C4-2B (cell line): ENCODE measurements at regions not wholly inside any gene's neighbourhood (a gene's known extent, or its start where the extent isn't known, plus 50 kb on each side); places are given as distances from the start of the nearest gene placed in this dataset.

Source experiments
- H3K27ac ChIP-seq: fragments of 450-650 bp; 2 replicates; pipeline ENCODE4 v1.5.1; 2017
- ZFX ChIP-seq: fragments of 450-650 bp; IDR thresholded peaks from 2 replicates; pipeline ENCODE4 v1.6.1; 2017
- TF ChIP-seq, protein P1 (sequence below): fragments of 450-650 bp; conservative IDR thresholded peaks from 2 replicates; pipeline ENCODE4 v1.5.1; 2017; ENCODE audit warnings: mild to moderate bottlenecking

DNA sequence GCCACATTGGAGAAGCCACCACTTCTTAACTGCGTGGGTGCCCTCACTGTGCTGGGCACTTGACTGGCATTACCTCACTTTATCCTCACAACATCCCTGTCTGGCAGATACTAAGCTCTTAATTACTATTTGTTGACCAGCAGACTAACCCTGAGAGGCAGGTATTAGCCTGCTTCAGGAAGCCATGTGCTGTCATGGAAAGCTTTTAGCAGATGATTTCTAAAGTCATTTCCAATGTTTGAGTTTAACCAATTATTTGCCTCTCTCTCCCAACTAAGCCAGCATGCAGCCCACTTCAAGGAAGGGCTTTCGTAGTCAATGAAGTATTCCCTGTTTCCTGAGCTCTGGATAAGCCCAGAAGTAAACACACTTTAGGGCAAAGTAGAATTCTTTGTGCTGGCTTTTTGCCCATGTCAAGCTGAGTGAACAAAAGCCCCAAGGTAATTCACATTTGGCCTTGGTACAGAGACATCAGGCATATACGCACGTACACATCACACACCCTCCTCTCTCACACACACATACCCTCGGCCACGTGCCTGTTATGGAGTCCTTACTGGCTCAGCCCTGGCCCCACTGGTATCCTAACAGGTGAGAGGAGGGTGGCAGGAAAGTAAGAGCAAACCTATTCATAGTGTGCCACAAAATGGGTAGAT lies 108.6 kb downstream of the C1D start:
- H3K27ac ChIP-seq = no peak overlapping the region
- TF ChIP-seq, protein P1, sequence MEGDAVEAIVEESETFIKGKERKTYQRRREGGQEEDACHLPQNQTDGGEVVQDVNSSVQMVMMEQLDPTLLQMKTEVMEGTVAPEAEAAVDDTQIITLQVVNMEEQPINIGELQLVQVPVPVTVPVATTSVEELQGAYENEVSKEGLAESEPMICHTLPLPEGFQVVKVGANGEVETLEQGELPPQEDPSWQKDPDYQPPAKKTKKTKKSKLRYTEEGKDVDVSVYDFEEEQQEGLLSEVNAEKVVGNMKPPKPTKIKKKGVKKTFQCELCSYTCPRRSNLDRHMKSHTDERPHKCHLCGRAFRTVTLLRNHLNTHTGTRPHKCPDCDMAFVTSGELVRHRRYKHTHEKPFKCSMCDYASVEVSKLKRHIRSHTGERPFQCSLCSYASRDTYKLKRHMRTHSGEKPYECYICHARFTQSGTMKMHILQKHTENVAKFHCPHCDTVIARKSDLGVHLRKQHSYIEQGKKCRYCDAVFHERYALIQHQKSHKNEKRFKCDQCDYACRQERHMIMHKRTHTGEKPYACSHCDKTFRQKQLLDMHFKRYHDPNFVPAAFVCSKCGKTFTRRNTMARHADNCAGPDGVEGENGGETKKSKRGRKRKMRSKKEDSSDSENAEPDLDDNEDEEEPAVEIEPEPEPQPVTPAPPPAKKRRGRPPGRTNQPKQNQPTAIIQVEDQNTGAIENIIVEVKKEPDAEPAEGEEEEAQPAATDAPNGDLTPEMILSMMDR = no peak
- no peak for TF ChIP-seq ZFX

DNA sequence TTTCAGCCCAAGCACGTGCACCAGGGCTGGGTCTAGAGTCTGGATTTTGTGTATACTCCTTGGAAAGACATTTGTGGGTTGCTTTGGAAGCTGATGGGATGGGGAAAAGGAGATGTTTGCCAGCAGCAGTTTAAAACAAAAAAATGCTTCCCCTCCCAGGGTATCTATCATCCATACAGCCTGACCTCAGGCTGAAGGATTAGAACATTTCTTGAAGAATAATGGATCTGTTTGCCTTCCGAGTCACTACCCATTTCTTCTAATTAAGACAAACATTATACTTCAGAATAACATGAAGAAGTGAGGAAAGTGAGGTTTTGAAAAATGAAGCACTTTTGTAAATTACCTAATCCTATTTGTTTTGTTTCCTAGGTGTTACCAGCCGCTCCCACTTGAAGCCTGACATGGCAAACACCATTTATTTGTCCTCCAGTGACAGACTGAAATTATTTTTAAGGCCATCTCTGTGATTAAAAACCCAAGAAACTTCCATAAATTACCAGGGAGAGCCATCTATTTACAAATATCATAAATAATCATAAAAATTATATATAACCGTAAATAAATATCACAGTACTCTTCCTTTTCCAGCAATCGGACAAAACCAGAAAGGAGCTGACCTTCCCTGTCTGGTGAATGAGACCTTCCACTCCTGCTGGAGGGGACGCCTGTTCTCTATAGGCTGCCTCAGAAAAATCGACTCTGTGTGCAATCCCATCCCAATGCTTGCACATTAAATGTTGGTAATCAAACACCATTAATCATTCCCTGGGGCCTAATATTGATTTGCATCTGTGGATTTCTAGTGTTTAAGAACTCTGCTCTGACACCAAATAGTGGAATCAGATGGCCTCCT lies 106.8 kb downstream of the C1D start:
- H3K27ac ChIP-seq = no peak overlapping the region
- TF ChIP-seq ZFX = no peak
- TF ChIP-seq, protein P1 = no peak

DNA sequence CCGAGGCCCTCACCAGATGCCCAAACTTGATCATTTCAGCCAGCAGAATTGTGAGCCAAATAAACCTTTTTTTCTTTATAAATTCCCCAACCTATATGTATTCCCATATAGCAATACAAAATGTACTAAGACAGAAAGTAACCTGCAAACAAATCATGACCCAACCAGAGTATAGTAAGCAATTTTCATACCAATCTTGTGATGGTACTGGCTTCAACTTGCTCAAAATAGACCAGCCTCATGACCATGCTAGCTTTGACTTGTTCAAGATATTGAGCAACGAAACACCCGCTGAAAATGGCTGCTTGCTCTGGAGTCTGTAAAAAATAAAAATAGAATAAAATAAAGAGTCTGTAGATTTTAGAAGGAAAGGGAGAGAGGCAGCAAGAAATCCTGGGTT lies 97.6 kb downstream of the C1D start:
- no peak for TF ChIP-seq ZFX
- TF ChIP-seq, protein P1 = no peak
- H3K27ac ChIP-seq = no peak overlapping the region

DNA sequence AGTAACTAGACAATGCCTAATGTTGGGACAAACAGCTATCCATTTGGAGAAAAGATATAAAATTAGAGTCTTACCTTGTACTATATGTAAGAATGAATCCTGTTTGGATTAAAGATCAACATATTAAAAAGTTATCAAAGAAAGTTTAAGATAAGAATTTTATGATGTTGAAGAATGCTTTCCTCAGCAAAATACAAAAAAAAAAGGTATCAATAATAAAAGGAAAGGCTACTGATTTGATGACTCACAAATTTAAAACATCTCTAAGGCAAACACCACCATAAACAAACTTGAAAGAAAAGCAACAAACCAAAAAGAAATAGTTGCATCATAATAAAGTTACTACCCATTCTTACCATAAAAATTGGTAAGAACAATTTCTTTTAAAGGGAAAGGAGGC lies 92.7 kb downstream of the C1D start:
- TF ChIP-seq ZFX = no peak
- TF ChIP-seq, protein P1 = no peak
- H3K27ac ChIP-seq = no peak overlapping the region

DNA sequence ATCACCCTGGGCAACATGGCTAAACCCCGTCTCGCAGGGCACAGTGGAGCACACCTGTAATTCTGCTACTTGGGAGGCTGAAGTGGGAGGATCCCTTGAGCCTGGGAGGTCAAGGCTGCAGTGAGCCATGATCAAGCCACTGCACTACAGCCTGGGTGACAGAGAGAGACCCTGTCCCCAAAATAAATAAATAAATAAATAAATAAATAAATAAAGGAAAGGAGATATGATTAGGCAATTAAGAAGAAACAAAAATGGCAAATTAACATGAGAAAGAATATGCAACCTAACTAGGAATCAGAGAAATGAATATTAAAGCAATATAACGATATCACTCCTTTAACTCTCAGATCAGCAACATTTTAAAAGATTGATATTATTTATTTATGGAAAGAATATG lies 92.3 kb downstream of the C1D start:
- no peak for TF ChIP-seq ZFX
- TF ChIP-seq, protein P1 = no peak
- H3K27ac ChIP-seq = no peak overlapping the region

DNA sequence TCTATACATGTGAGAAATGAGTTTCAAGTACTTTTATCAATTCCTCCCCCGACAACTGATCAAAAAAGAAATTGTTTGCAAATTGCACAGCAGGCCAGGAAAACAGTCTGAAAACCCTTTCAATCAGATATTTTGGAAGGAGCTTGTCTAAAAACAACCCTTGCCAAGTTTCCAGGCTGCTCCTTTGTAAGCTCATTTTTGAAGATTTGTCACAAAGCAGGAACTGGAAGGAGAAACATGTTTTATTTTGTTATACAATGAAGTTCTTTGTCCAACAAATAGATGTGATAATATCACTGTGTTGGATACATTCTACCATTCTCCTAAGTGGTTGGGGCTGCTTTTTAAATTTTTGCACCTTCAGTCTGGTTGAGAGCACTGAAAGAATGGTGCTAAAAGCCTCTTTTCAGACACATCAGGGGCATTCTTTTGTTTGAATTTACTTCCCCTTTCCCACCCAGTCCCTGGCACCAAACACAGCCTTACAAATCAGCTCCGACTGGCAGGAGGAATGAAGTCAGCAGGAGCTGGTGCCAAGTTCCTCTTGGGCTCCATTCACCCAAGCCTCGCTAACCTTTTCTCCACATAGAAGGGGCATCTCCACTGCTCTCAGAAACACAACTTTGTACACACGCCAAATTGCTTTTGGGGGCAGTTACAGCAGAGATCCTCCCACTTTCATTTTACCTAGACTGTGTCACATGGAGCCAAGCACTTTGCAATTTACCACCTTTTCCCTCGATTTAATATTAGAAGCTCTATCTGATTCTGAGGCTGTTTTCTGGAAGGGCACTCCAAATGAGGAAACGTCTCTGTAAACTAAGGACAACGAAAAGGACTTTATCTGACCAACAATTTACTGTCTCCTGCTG lies 88.0 kb downstream of the C1D start:
- no peak overlapping the region for H3K27ac ChIP-seq
- no peak for TF ChIP-seq ZFX
- TF ChIP-seq, protein P1 = no peak
